Ascending aorta (tissue), 2 donors: ENCODE measurements at regions not wholly inside any gene's neighbourhood (a gene's known extent, or its start where the extent isn't known, plus 50 kb on each side); places are given as distances from the start of the nearest gene placed in this dataset.

Experiments
- DNase-seq, 2 donors: peaks; one replicate each; pipeline ENCODE4 v3.0.0-alpha.2; 2019; ENCODE audit warnings: low spot score in 2 of 2
- H3K27ac ChIP-seq, 2 donors: fragments of 200-600 bp; sonication (generic); one replicate each; pipeline ENCODE4 v1.5.1; 2016 to 2017; ENCODE audit warnings: mild to moderate bottlenecking in 1 of 2
- H3K27me3 ChIP-seq: fragments of 200-600 bp; sonication (generic); one replicate; pipeline ENCODE4 v1.5.1; 2017
- H3K36me3 ChIP-seq, 2 donors: fragments of 200-600 bp; sonication (generic); one replicate each; pipeline ENCODE4 v1.5.1; 2016
- H3K4me1 ChIP-seq, 2 donors: fragments of 200-600 bp; sonication (generic); one replicate each; pipeline ENCODE4 v1.5.1; 2016 to 2017; ENCODE audit warnings: mild to moderate bottlenecking in 1 of 2
- H3K4me3 ChIP-seq, 2 donors: fragments of 200-600 bp; sonication (generic); one replicate each; pipeline ENCODE4 v1.5.1; 2016 to 2017; ENCODE audit warnings: mild to moderate bottlenecking in 1 of 2
- H3K9me3 ChIP-seq, 2 donors: fragments of 200-600 bp; sonication (generic); one replicate each; pipeline ENCODE4 v1.5.1; 2016
- CTCF ChIP-seq, 3 experiments: fragments of 200-600 bp in 2 of 3; fragments of 450-650 bp in 1 of 3; sonication (generic) in 2 of 3; IDR thresholded peaks; one replicate each; pipeline ENCODE4 v1.5.1; 2016 to 2019; ENCODE audit warnings: antibody characterized with exemption in 3 of 3, mild to moderate bottlenecking in 1 of 3, moderate library complexity in 1 of 3
- intact Hi-C: fragments of 100-400 bp; cut with DNase I; formaldehyde crosslinking; loops from one replicate; pipeline ENCODE4 v1.15.1; 2023

- Histone ChIP-seq H3K27ac (no peak overlapping the region), H3K36me3 (no peaks in the 10 kb centered on the region), H3K27me3 (no peaks in the 10 kb centered on the region), H3K4me1 (no peaks in the 10 kb centered on the region), H3K9me3 (no peaks in the 10 kb centered on the region), H3K4me3 (no peak overlapping the region)
- intact Hi-C loops: no loop called here
- no peak for DNase-seq
- no peak for TF ChIP-seq CTCF (IDR thresholded peaks at IDR 0.05)
Measured at GRCh38 chr12:85516039-85516438, 236.0 kb downstream of the ALX1 start.

GRCh38 chr12:85516667-85517325, 236.8 kb downstream of the ALX1 start:
- Histone ChIP-seq H3K27me3 (no peaks in the 10 kb centered on the region), H3K9me3 (no peaks in the 10 kb centered on the region), H3K36me3 (no peaks in the 10 kb centered on the region), H3K27ac (no peak overlapping the region), H3K4me3 (no peak overlapping the region), H3K4me1 (no peaks in the 10 kb centered on the region)
- DNase-seq: no peak
- intact Hi-C loops: no loop called here
- no peak for TF ChIP-seq CTCF (IDR thresholded peaks at IDR 0.05)

- H3K9me3 ChIP-seq: no peaks in the 10 kb centered on the region
- H3K27me3 ChIP-seq: no peaks in the 10 kb centered on the region
- H3K27ac ChIP-seq: no peak overlapping the region
- H3K36me3 ChIP-seq: no peaks in the 10 kb centered on the region
- no peak for DNase-seq
- no peaks in the 10 kb centered on the region for H3K4me1 ChIP-seq
- H3K4me3 ChIP-seq: no peak overlapping the region
- intact Hi-C loops: no loop called here
- no peak for TF ChIP-seq CTCF (IDR thresholded peaks at IDR 0.05)
Measured at GRCh38 chr12:85519163-85519562, 239.1 kb downstream of the ALX1 start.

- Histone ChIP-seq H3K27me3 (no peaks in the 10 kb centered on the region), H3K9me3 (no peaks in the 10 kb centered on the region), H3K4me3 (no peak overlapping the region), H3K4me1 (no peaks in the 10 kb centered on the region), H3K27ac (no peak overlapping the region), H3K36me3 (no peaks in the 10 kb centered on the region)
- intact Hi-C loops: no loop called here
- no peak for TF ChIP-seq CTCF (IDR thresholded peaks at IDR 0.05)
- no peak for DNase-seq
Measured at GRCh38 chr12:85523197-85523596, 243.2 kb downstream of the ALX1 start.

GRCh38 chr12:85527192-85527591, 247.2 kb downstream of the ALX1 start:
- Histone ChIP-seq H3K9me3 (no peaks in the 10 kb centered on the region), H3K4me3 (no peak overlapping the region), H3K4me1 (no peaks in the 10 kb centered on the region), H3K27ac (no peak overlapping the region), H3K36me3 (no peaks in the 10 kb centered on the region), H3K27me3 (no peaks in the 10 kb centered on the region)
- no peak for TF ChIP-seq CTCF (IDR thresholded peaks at IDR 0.05)
- intact Hi-C loops: no loop called here
- no peak for DNase-seq

DNA sequence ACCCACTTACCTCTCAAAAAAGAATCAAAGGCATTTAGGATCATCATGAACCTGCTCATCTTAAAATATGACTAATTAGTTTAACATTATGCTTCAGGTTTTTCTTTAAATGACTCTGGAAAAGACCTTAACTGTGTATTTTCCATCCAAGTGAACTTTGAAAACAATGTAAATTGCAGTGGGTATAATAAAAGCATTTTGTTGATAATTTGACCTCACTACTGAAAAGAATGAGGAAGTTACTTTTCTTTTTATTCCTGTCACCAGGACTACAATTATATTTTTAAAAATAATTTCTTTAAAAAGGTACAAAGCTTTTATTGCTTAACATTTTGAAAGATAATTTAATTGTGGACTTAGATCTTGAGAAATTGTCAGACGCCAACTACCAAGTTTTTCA, 249.9 kb downstream of the ALX1 start:
- no peak for TF ChIP-seq CTCF (IDR thresholded peaks at IDR 0.05)
- Histone ChIP-seq H3K9me3 (no peaks in the 10 kb centered on the region), H3K36me3 (no peaks in the 10 kb centered on the region), H3K27ac (no peak overlapping the region), H3K27me3 (no peaks in the 10 kb centered on the region), H3K4me1 (no peaks in the 10 kb centered on the region), H3K4me3 (no peak overlapping the region)
- intact Hi-C loops: no loop called here
- no peak for DNase-seq
